SU-DHL-6 (cell line): ENCODE measurements at regions not wholly inside any gene's neighbourhood (a gene's known extent, or its start where the extent isn't known, plus 50 kb on each side); places are given as distances from the start of the nearest gene placed in this dataset.

Source experiments
- CTCF ChIP-seq: fragments of 200-600 bp; sonication (generic); IDR thresholded peaks from one replicate; pipeline ENCODE4 v1.5.1; 2017; ENCODE audit warnings: antibody characterized with exemption, mild to moderate bottlenecking, low read length, moderate library complexity; ENCODE audit not compliant: insufficient read depth, poor library complexity, severe bottlenecking
- EZH2phosphoT487 ChIP-seq: fragments of 200-600 bp; sonication (generic), shearing (Covaris generic); conservative IDR thresholded peaks from 2 replicates; pipeline ENCODE4 v1.6.1; 2018; ENCODE audit warnings: mild to moderate bottlenecking, antibody characterized with exemption, low read length, moderate library complexity, mixed read lengths

GRCh38 chr1:213689260-213689659 is 298.5 kb upstream of the PROX1 start:
- TF ChIP-seq CTCF (no peak), EZH2phosphoT487 (no peak)
